Neural cell (in vitro differentiated cells): ENCODE measurements at regions not wholly inside any gene's neighbourhood (a gene's known extent, or its start where the extent isn't known, plus 50 kb on each side); places are given as distances from the start of the nearest gene placed in this dataset.

Experiments used
- H2AFZ ChIP-seq: fragments of 200-600, 300-800 bp; sonication (generic), shearing (Covaris generic); 2 replicates; pipeline ENCODE4 v1.6.0; 2014; ENCODE audit warnings: low read depth, mild to moderate bottlenecking, antibody characterized with exemption, low read length, moderate library complexity
- H3F3A ChIP-seq: fragments of 200-600 bp; shearing (Covaris generic); 2 replicates; pipeline ENCODE4 v1.6.1; 2016; ENCODE audit warnings: mild to moderate bottlenecking, moderate library complexity, mixed read lengths, antibody characterized with exemption, low read length; ENCODE audit not compliant: insufficient read depth, poor library complexity, severe bottlenecking
- H3K27ac ChIP-seq: fragments of 200-600, 300-800 bp; sonication (generic), shearing (Covaris generic); 2 replicates; pipeline ENCODE4 v1.5.1; 2014; ENCODE audit warnings: mild to moderate bottlenecking, low read length, moderate library complexity
- H3K27me3 ChIP-seq: fragments of 300-800, 200-600 bp; sonication (generic), shearing (Covaris generic); 2 replicates; pipeline ENCODE4 v1.6.0; 2014; ENCODE audit warnings: mild to moderate bottlenecking, low read depth, low read length, moderate library complexity; ENCODE audit not compliant: insufficient read depth
- H3K36me3 ChIP-seq: fragments of 300-800, 200-600 bp; sonication (generic), shearing (Covaris generic); 2 replicates; pipeline ENCODE4 v1.5.1; 2014; ENCODE audit warnings: mild to moderate bottlenecking, antibody characterized with exemption, low read length, moderate library complexity; ENCODE audit not compliant: insufficient read depth
- H3K4me2 ChIP-seq: fragments of 300-800, 200-600 bp; sonication (generic), shearing (Covaris generic); 2 replicates; pipeline ENCODE4 v1.6.0; 2014; ENCODE audit warnings: mild to moderate bottlenecking, low read length
- H3K4me3 ChIP-seq: fragments of 300-800, 200-600 bp; sonication (generic), shearing (Covaris generic); 2 replicates; pipeline ENCODE4 v1.5.1; 2014; ENCODE audit warnings: mild to moderate bottlenecking, low read length, moderate library complexity
- H3K79me2 ChIP-seq: fragments of 200-600 bp; shearing (Covaris generic); replicated peaks from 2 replicates; pipeline ENCODE4 v1.6.0; 2014; ENCODE audit warnings: mild to moderate bottlenecking, low read length, moderate library complexity; ENCODE audit not compliant: insufficient read depth
- H3K9ac ChIP-seq: fragments of 300-800, 200-600 bp; sonication (generic), shearing (Covaris generic); 2 replicates; pipeline ENCODE4 v1.6.1; 2016; ENCODE audit warnings: mild to moderate bottlenecking, low read length, mixed read lengths
- H3K9me2 ChIP-seq: fragments of 200-600 bp; shearing (Covaris generic); 2 replicates; pipeline ENCODE4 v1.6.1; 2016; ENCODE audit warnings: mild to moderate bottlenecking, low read length, mixed read lengths; ENCODE audit not compliant: insufficient read depth
- H3K9me3 ChIP-seq: fragments of 200-600, 300-800 bp; sonication (generic), shearing (Covaris generic); 2 replicates; pipeline ENCODE4 v1.6.1; 2016; ENCODE audit warnings: mild to moderate bottlenecking, mixed run types, low read length, moderate library complexity, mixed read lengths
- H4K20me1 ChIP-seq: fragments of 200-600 bp; shearing (Covaris generic); 2 replicates; pipeline ENCODE4 v1.6.1; 2016; ENCODE audit warnings: mild to moderate bottlenecking, mixed run types; ENCODE audit not compliant: insufficient read depth
- EP300 ChIP-seq: fragments of 450-650 bp; conservative IDR thresholded peaks from 2 replicates; pipeline ENCODE4 v1.6.1; 2014; ENCODE audit warnings: antibody characterized with exemption, mild to moderate bottlenecking, moderate library complexity; ENCODE audit not compliant: poor library complexity, severe bottlenecking
- EZH2 ChIP-seq: fragments of 200-600, 300-800 bp; shearing (Covaris generic), sonication (generic); IDR thresholded peaks from 2 replicates; pipeline ENCODE4 v1.6.1; 2014; ENCODE audit warnings: antibody characterized with exemption, low read length, borderline replicate concordance, mild to moderate bottlenecking; ENCODE audit not compliant: insufficient read depth, poor library complexity, severe bottlenecking
- MXI1 ChIP-seq: fragments of 450-650 bp; conservative IDR thresholded peaks from 2 replicates; pipeline ENCODE4 v1.6.1; 2014; ENCODE audit warnings: antibody characterized with exemption, mild to moderate bottlenecking; ENCODE audit not compliant: poor library complexity, severe bottlenecking
- POLR2AphosphoS5 ChIP-seq: IDR thresholded peaks from 2 replicates; pipeline ENCODE4 v1.6.1; 2012
- RAD21 ChIP-seq: fragments of 450-650 bp; conservative IDR thresholded peaks from 2 replicates; pipeline ENCODE4 v1.6.1; 2014; ENCODE audit warnings: antibody characterized with exemption, mild to moderate bottlenecking, moderate library complexity
- REST ChIP-seq: IDR thresholded peaks from 2 replicates; pipeline ENCODE4 v1.6.1; 2012; ENCODE audit warnings: borderline replicate concordance
- SMC3 ChIP-seq: fragments of 450-650 bp; conservative IDR thresholded peaks from 2 replicates; pipeline ENCODE4 v1.6.1; 2014; ENCODE audit warnings: antibody characterized with exemption, mild to moderate bottlenecking, moderate library complexity; ENCODE audit not compliant: poor library complexity
- TAF1 ChIP-seq: IDR thresholded peaks from 2 replicates; pipeline ENCODE4 v1.6.1; 2012; ENCODE audit warnings: low read depth
- TF ChIP-seq, protein P1 (sequence below): fragments of 450-650 bp; IDR thresholded peaks from 2 replicates; pipeline ENCODE4 v1.5.1; 2014; ENCODE audit warnings: antibody characterized with exemption, mild to moderate bottlenecking, moderate library complexity; ENCODE audit not compliant: poor library complexity, severe bottlenecking

DNA sequence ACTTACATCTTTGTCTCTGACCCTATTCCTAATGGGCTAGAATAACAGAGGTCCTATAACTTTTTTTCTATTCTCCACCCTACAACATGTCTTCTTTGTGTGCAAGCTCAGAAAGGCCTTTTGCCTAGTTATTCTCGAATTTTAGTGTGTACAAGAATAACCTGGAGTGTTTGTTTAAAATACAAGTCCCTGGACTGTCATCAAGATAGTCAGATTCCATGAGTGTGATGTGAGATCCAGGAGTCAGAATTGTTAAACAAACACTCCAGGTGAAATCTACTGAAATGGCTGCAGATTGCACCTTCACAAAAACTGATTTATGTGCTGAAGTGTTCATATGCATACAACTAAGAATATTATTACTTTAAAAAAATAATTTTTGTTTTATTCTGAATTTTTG is 114.4 kb upstream of the DIO2 start:
- no peaks in the 10 kb centered on the region for H3K36me3 ChIP-seq
- H3K27ac ChIP-seq: no peak overlapping the region
- no peak overlapping the region for H2AFZ ChIP-seq
- no peak overlapping the region for H3K9ac ChIP-seq
- H3K4me3 ChIP-seq: no peak overlapping the region
- H3K9me2 ChIP-seq: no peaks in the 10 kb centered on the region
- no peak for TF ChIP-seq RAD21
- no peak for TF ChIP-seq POLR2AphosphoS5
- no peak for TF ChIP-seq REST
- no peak for TF ChIP-seq MXI1
- TF ChIP-seq EZH2: no peak
- no peak for TF ChIP-seq EP300
- no peak for TF ChIP-seq SMC3
- TF ChIP-seq TAF1: no peak
- TF ChIP-seq, protein P1, sequence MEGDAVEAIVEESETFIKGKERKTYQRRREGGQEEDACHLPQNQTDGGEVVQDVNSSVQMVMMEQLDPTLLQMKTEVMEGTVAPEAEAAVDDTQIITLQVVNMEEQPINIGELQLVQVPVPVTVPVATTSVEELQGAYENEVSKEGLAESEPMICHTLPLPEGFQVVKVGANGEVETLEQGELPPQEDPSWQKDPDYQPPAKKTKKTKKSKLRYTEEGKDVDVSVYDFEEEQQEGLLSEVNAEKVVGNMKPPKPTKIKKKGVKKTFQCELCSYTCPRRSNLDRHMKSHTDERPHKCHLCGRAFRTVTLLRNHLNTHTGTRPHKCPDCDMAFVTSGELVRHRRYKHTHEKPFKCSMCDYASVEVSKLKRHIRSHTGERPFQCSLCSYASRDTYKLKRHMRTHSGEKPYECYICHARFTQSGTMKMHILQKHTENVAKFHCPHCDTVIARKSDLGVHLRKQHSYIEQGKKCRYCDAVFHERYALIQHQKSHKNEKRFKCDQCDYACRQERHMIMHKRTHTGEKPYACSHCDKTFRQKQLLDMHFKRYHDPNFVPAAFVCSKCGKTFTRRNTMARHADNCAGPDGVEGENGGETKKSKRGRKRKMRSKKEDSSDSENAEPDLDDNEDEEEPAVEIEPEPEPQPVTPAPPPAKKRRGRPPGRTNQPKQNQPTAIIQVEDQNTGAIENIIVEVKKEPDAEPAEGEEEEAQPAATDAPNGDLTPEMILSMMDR: no peak
- no peaks in the 10 kb centered on the region for H3K9me3 ChIP-seq
- H3K27me3 ChIP-seq: no peaks in the 10 kb centered on the region
- H3K4me2 ChIP-seq: no peak overlapping the region
- no peaks in the 10 kb centered on the region for H3K79me2 ChIP-seq
- no peaks in the 10 kb centered on the region for H4K20me1 ChIP-seq
- no peaks in the 10 kb centered on the region for H3F3A ChIP-seq

GRCh38 chr14:80325112-80325511 is 113.8 kb upstream of the DIO2 start:
- H3K9ac ChIP-seq: no peak overlapping the region
- H3K79me2 ChIP-seq: no peaks in the 10 kb centered on the region
- H4K20me1 ChIP-seq: no peaks in the 10 kb centered on the region
- no peaks in the 10 kb centered on the region for H3F3A ChIP-seq
- no peak overlapping the region for H3K4me3 ChIP-seq
- H3K4me2 ChIP-seq: no peak overlapping the region
- H2AFZ ChIP-seq: no peak overlapping the region
- H3K36me3 ChIP-seq: no peaks in the 10 kb centered on the region
- H3K27ac ChIP-seq: no peak overlapping the region
- no peaks in the 10 kb centered on the region for H3K9me3 ChIP-seq
- TF ChIP-seq, protein P1: no peak
- TF ChIP-seq EP300: no peak
- no peak for TF ChIP-seq REST
- TF ChIP-seq MXI1: no peak
- TF ChIP-seq SMC3: no peak
- no peak for TF ChIP-seq TAF1
- TF ChIP-seq RAD21: no peak
- no peaks in the 10 kb centered on the region for H3K27me3 ChIP-seq
- no peaks in the 10 kb centered on the region for H3K9me2 ChIP-seq
